ENCODE measurements at regions not wholly inside any gene's neighbourhood (a gene's known extent, or its start where the extent isn't known, plus 50 kb on each side); places are given as distances from the start of the nearest gene placed in this dataset.

DNA sequence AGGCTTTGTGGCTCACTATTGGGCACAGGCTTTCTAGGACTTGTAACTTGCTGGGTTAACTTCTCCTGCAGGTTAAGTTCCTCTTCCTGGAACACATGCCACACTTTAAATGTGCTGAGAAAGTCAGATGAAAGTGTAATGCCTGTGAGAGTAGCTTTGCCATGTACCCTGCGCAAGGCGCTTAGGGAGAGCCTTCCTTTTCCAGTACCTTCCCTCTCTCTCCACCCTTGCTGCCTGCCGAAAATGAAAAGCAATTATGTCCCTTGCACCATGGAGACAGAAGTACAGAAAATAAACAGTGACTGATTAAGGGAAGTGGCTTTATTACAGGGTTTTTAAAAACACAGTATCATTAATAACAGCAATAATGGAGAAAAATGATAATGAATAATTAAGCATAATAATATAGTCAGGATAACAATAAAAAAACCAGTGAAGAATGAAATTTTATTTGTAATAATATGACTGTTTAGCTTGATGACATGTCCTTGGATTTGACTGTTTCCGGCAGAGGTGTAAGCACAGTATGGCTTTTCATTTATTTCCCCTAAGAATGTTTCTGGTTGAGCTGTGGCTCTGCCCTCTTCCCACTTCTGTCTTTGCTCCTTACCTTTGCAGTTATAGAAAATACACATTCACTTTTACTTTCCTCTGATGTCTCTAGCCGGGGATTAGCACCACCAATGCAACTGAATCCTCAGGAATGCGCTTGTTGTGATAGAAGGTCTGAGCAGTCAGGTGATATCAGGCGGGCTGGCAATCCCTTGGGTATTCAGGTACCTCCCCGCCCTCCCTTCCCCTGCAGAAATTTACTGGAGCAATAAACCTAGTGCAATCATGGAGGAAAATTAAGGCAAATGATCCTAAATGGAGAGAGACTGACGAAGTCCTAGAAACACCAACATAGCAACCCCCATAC, 472.3 kb upstream of the CITED2 start:
- TF ChIP-seq, protein P1, sequence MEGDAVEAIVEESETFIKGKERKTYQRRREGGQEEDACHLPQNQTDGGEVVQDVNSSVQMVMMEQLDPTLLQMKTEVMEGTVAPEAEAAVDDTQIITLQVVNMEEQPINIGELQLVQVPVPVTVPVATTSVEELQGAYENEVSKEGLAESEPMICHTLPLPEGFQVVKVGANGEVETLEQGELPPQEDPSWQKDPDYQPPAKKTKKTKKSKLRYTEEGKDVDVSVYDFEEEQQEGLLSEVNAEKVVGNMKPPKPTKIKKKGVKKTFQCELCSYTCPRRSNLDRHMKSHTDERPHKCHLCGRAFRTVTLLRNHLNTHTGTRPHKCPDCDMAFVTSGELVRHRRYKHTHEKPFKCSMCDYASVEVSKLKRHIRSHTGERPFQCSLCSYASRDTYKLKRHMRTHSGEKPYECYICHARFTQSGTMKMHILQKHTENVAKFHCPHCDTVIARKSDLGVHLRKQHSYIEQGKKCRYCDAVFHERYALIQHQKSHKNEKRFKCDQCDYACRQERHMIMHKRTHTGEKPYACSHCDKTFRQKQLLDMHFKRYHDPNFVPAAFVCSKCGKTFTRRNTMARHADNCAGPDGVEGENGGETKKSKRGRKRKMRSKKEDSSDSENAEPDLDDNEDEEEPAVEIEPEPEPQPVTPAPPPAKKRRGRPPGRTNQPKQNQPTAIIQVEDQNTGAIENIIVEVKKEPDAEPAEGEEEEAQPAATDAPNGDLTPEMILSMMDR (IDR thresholded peaks at IDR 0.05; ENCODE audit: low read length) = no peak
- TF ChIP-seq EZH2 (optimal IDR thresholded peaks at IDR 0.05; ENCODE audit: low read depth, low read length) = no peak
- no peak for TF ChIP-seq EZH2phosphoT487 (IDR thresholded peaks at IDR 0.05; ENCODE audit: low read length)
